NB4 (cell line): ENCODE measurements at regions not wholly inside any gene's neighbourhood (a gene's known extent, or its start where the extent isn't known, plus 50 kb on each side); places are given as distances from the start of the nearest gene placed in this dataset.
"Not testable (repeated sequence)": the region's sequence is repeated elsewhere in the genome, so short reads cannot be mapped to it uniquely, and the experiment has no call there.

Experiments
- DNase-seq: peaks from one replicate; pipeline ENCODE4 v3.0.0; 2010; ENCODE audit warnings: low read depth
- H3K4me3 ChIP-seq: one replicate; pipeline ENCODE4 v1.5.1; 2011; ENCODE audit warnings: mild to moderate bottlenecking, low read depth, low read length, moderate library complexity
- MYC ChIP-seq: IDR thresholded peaks from 2 replicates; pipeline ENCODE4 v1.6.1; 2011; ENCODE audit warnings: low read depth, low read length
- POLR2A ChIP-seq: IDR thresholded peaks from 2 replicates; pipeline ENCODE4 v1.6.1; 2011; ENCODE audit warnings: mild to moderate bottlenecking; ENCODE audit not compliant: insufficient read length; ENCODE audit errors: extremely low read depth
- TF ChIP-seq, protein P1 (sequence below): IDR thresholded peaks from one replicate; pipeline ENCODE4 v1.5.1; 2012; ENCODE audit warnings: low read depth, low read length
- TF ChIP-seq, protein P2 (sequence below): IDR thresholded peaks from 2 replicates; pipeline ENCODE4 v1.6.1; 2011; ENCODE audit warnings: low read depth, low read length

DNA sequence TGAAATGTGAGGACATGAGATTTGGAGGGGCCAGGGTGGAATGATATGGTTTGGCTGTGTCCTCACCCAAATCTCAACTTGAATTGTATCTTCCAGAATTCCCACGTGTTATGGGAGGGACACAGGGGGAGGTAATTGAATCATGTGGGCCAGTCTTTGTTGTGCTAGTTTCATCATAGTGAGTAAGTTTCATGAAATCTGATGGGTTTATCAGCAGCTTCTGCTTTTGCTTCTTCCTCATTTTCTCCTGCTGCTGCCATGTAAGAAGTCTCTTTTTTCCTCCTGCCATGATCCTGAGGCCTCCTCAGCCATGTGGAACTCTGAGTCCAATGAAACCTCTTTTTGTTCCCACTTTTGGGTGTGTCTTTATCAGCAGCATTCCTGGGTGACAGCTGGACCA is 104.3 kb upstream of the UNC5B start:
- peak; percentile 80 for DNase-seq

DNA sequence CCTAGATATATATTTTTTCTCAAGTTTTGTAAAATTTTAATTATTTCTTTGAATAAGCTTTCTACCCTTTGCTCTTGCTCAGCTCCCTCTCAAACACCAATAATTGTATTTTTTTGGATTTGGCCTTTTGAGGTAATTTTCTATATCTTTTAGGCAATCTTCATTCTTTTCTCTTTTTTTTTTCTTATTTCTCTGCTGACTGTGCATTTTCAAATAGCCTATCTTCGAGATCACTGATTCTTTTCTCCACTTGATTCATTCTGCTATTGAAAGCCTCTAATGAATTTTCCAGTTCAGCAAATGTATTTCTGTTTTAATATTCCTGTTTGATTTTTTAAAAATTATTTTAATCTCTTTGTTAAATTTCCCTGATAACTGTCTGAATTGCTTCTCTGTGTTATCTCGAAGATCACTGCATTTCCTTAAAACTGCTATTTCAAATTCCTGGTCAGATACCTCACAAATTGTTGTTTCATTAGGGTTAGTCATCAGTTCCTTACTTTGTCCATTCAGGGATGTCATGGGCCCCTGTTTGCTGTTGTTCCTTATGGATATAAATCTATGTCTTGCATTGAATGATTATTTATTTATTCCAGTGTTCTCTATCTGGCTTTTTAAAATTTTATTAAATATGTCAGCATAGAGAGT is 100.1 kb upstream of the UNC5B start:
- DNase-seq, result no peak
- no peak overlapping the region for H3K4me3 ChIP-seq
- TF ChIP-seq, protein P1, sequence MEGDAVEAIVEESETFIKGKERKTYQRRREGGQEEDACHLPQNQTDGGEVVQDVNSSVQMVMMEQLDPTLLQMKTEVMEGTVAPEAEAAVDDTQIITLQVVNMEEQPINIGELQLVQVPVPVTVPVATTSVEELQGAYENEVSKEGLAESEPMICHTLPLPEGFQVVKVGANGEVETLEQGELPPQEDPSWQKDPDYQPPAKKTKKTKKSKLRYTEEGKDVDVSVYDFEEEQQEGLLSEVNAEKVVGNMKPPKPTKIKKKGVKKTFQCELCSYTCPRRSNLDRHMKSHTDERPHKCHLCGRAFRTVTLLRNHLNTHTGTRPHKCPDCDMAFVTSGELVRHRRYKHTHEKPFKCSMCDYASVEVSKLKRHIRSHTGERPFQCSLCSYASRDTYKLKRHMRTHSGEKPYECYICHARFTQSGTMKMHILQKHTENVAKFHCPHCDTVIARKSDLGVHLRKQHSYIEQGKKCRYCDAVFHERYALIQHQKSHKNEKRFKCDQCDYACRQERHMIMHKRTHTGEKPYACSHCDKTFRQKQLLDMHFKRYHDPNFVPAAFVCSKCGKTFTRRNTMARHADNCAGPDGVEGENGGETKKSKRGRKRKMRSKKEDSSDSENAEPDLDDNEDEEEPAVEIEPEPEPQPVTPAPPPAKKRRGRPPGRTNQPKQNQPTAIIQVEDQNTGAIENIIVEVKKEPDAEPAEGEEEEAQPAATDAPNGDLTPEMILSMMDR, result no peak
- TF ChIP-seq MYC, result no peak
- no peak for TF ChIP-seq POLR2A
- TF ChIP-seq, protein P2, sequence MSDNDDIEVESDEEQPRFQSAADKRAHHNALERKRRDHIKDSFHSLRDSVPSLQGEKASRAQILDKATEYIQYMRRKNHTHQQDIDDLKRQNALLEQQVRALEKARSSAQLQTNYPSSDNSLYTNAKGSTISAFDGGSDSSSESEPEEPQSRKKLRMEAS, result no peak

More for the DNA sequence above, 104.3 kb upstream of the UNC5B start:
- H3K4me3 ChIP-seq, result not testable (repeated sequence)
- TF ChIP-seq, protein P2, result 0 out of 2 replicates have a peak, but pooled peaks have one; percentile 21

DNA sequence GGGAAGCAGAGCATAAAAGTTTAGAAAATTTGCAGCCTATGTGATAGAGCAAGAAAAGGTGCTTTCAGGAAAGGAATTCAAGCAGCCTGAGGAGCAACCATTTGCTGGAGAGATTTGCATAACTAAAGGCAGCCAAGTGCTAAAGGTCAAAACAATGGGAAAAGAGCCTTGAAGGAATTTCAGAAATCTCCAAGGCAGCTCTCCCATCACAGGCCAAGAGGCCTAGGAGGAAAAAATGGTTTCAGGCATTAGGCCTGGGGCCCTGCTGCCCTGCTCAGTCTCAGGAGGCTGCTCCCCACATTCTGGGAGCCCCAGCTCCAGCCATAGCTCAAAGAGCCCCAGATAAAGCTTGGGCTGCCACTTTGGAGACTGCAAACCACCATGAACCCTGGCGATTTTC is 95.9 kb upstream of the UNC5B start:
- TF ChIP-seq MYC (no peak), POLR2A (no peak)
- TF ChIP-seq, protein P1, result no peak
- TF ChIP-seq, protein P2, result no peak
- H3K4me3 ChIP-seq, result no peak overlapping the region
- DNase-seq, result no peak

DNA sequence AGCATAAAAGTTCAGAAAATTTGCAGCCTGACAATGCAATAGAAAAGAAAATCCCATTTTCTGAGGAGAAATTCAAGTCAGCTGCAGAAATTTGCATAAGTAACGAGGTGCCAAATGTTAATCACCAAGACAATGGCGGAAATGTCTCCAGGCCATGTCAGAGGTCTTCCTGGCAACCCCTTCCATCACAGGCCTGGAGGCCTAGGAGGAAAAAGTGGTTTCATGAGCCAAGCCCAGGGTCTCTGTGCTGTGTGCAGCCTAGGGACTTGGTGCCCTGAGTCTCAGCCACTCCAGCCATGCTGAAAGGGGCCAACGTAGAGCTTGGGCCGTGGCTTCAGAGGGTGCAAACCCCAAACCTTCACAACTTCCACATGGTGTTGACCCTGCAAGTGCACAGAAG is 94.8 kb upstream of the UNC5B start:
- H3K4me3 ChIP-seq, result not testable (repeated sequence)

DNA sequence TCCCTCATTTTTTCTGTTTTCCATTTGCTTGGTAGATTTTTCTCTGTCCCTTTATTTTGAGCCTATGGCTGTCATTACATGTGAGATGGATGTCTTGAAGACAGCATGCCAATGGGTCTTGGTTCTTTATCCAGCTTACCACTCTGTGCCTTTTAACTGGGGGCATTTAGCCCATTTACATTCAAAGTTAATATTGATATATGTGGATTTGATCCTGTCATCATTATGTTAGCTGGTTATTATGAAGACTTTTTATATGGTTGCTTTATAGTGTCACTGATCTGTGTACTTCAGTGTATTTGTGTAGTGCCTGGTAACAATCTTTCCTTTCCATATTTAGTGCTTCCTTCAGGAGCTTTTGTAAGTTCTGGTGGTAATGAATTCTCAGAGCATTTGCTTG is 89.3 kb upstream of the UNC5B start:
- TF ChIP-seq, protein P2, result no peak
- TF ChIP-seq POLR2A (no peak), MYC (no peak)
- TF ChIP-seq, protein P1, result no peak
- no peak overlapping the region for H3K4me3 ChIP-seq
- no peak for DNase-seq

More for the DNA sequence above, 94.8 kb upstream of the UNC5B start:
- DNase-seq, result not testable (repeated sequence)

DNA sequence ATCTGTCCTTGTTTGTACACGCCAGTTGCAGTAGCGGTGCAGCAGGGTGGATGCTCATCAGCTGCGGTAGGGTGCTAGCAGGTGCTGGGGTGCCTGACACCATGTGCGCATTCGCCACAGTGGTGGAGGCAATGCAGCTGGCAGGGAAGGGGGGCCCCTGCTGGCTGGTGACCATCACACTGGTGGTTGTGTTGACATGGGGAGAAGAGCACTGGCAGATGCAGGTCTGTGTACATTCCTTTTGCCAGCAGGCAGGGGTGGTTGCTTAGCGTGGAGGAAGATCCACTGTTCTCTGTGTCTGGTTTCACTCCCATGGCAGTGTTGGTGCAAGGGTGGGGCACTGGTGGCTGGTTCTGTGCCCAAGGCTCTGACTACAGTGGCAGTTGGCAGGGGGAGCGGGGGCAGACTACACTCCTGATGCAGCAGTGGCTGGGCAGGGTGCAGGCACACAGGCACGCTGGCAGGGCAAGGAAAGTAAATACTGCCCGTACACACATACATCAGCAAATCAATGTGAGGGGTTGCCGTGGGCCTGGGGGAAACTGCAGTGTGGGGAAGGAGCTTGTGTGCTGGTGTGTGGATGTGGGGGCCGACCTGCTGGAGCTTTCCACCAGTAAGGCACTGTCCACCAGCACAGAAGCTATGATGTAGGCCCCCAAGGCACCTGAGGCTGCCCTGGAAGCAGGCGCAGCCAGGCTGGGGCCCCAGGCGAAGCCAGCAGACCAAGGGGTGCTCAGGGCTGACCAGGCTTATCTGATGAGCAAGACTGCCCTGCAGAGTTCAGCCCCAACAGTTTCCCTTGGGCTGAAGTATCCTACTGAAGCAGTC is 87.2 kb upstream of the UNC5B start:
- no peak overlapping the region for H3K4me3 ChIP-seq
- TF ChIP-seq, protein P2, result no peak
- TF ChIP-seq, protein P1, result no peak
- TF ChIP-seq MYC (no peak), POLR2A (no peak)
- no peak for DNase-seq

DNA sequence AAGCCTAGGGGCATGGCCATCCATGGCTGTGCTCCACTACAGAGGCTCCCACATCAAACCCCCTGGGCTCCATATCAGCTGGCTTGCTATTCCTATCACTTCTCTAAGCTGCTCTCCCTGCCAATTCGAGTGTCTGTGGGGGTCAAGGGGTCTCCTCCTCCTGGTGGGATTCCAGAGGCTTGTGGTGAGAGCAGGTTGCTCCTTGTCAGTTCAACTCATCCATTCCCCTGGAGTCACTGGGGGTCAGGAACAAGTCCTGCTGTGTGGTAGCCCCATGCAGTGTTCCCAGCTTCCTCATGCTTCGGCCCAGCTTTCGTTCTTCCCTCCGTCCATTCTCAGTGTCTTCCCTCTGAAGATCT is 86.6 kb upstream of the UNC5B start:
- H3K4me3 ChIP-seq, result no peak overlapping the region
- TF ChIP-seq POLR2A, result no peak
- TF ChIP-seq, protein P2, result no peak
- TF ChIP-seq, protein P1, result no peak
- no peak for TF ChIP-seq MYC

More for the DNA sequence above, 86.6 kb upstream of the UNC5B start:
- no peak for DNase-seq
